Urothelium cell line (cell line): ENCODE measurements at regions not wholly inside any gene's neighbourhood (a gene's known extent, or its start where the extent isn't known, plus 50 kb on each side); places are given as distances from the start of the nearest gene placed in this dataset.

ENCODE experiments used
- DNase-seq: peaks from one replicate; pipeline ENCODE4 v3.0.0; 2011; ENCODE audit warnings: low spot score, mixed read lengths
- FAIRE-seq: peaks from 2 replicates; lab custom pipeline; 2011; peaks lifted over from hg19 to GRCh38; lab: Jason Lieb, UNC

DNA sequence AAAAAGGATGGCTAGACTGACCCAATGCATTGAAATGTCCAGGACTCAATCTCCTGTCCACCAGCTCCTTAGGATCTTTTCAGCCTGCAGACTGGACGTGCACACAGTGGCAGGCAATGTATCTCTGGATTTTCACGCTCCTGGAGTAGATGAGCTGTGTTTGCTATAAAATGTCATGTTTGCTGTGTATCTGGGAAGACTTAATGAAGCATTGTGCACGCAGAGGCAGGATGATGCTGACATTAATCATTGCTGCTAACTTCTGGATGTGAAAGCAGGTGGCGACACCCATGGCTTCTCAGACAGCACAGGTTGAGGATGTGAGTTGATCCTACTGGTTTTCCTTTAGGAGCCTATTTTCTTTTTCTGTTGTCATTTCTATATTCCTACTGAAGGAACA lies 133.1 kb upstream of the PCSK2 start:
- DNase-seq (no peak), FAIRE-seq (peak; percentile 20)

DNA sequence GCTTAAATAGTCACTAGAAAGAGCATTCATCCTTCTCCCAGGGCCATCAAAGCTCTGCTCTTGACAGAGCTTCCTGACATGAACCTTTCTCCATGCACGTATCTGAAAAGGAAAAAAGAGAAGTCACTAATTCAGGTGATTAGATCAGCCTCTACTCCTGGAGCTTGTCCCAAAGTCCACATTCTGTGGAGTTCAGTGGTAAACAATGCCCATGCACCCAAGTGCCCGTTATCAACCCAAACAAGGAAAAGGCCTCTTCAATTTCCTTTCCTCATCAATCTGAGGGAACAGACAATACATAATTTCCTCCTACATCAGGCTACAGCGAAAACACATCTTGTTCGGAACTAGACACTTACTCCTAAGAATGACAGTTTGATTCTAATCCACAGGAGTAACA lies 129.2 kb upstream of the PCSK2 start:
- FAIRE-seq, result no peak

DNA sequence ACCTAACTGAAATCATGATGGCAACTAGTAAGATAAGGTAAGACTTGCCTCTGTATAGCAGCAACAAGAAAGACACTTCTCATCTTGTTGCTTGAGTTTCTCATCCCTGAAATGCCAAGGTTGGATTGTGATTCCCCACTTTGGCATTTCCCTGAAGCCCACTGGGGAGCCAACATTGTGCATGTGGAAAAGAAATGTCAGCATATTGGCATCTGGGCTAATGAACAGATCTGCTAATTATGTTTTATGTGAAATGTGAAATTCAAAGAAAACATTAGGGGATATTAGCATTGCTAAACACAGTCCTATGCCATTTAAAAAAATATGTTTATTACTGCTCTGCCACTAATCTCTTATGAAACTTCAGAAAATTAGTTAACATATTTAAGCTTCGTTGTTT lies 126.3 kb upstream of the PCSK2 start:
- DNase-seq, result no peak
- FAIRE-seq, result no peak

More for the DNA sequence above, 129.2 kb upstream of the PCSK2 start:
- DNase-seq, result no peak

DNA sequence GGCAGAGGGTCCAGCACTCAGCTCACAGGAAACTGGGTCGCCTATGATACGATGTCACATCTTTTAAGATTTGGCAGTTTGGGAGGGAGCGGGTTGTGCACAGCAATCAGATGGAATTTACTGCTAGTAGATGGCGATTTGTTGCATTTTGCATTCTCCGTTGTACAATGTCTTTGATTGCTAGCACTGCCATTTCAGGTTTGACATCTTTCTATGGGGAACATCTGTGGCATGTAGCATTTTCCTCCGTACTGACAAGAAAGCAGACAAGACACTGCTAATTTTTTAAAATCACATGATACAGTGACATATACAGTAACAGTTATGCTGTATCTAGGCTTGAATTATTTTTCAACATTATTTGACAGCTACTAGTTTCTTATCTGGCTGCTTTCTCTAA lies 119.7 kb upstream of the PCSK2 start:
- FAIRE-seq (no peak), DNase-seq (no peak)

DNA sequence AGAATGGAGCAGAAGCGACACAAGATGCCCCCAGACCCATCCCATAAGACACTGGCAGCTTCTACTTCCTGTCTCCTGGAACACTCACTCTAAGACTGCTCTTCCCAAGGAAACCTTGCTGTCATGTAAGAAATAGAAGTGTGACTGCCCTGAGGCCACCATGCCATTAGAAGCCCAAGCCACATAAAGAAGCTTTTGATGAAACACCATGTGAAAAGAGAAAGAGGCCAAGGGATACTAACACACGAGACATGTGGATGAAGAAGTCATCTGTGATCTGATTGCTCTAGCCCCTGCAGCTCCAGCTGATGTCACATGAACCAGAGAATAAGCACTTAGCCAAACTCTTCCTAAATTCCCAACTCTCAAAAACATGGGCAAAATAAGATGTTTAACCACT lies 117.9 kb upstream of the PCSK2 start:
- DNase-seq (no peak), FAIRE-seq (no peak)

DNA sequence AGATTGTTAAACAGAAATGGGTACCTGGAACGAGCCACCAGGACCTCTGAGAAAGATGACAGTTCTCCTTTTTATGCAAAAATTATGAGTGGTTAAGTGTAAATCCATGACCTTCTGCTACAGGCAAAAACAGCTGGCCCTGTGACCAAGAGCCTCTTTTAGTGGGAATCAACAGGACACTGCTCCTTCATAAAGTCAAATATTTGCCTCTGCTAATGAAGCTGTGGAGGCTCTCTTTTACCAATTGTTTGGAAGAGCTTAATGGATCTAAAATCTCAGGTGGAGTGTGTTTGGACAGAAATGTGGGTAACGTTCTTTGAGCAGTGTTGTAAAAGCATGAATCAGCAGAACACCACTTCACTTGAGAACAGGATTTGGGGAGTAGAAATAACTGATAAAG lies 117.5 kb upstream of the PCSK2 start:
- no peak for DNase-seq
- FAIRE-seq, result no peak

DNA sequence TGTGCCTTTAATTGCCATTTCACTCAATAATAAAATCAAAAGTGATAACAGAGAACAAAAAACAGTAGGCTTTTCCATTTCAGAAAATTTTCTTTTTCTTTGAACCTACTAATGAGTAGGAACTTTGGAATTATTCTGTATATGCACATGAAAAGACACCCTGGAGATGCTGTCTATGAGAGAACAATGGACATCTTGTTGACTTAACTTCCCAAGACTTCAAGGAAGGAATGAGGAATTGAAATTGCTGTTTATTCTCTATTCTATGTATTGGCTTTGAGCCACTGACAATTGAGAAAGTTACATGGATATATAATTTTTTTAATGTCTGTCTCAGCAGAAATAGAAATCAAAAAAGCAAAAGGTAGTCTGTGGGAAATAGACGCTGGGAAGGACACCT lies 98.6 kb upstream of the PCSK2 start:
- FAIRE-seq (no peak), DNase-seq (no peak)

DNA sequence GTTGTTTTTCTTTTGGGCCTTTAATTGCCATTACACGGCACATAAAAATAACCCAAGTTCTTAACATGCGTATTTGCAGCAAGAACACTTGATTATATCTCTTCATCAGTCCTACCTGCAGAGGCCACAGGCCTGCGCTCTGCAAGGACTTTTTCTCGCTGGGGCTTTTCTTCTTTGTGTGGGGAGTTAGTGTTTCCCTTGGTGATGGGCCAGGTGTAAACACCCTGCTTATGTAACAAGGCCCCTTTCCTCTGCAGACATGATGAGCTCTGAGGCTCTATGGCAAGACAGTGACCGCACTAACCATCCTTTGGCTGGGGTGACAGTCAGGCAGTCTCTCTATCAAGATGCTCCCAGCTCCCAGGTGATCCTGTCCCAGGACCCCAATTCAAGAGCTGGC lies 97.8 kb upstream of the PCSK2 start:
- FAIRE-seq (no peak), DNase-seq (no peak)

DNA sequence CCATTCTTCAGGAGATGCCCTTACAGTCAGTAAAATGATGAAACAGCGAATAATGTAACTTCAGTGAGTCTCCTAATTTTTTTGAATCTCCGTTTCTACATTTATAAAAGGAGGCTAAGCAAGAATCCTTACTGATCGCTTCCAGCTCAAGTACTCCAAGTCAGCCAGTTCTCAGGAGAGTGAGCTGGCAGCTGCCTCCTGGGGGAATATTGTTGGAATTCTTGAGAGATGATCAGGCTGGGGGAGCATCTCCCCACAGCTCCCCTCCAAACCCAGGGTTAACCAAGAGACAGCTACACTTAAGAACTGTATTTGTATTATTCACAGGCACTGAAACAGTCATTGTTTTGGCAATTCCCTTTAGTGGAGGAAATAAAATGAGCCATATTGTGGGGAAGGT lies 89.1 kb upstream of the PCSK2 start:
- FAIRE-seq (no peak), DNase-seq (no peak)

DNA sequence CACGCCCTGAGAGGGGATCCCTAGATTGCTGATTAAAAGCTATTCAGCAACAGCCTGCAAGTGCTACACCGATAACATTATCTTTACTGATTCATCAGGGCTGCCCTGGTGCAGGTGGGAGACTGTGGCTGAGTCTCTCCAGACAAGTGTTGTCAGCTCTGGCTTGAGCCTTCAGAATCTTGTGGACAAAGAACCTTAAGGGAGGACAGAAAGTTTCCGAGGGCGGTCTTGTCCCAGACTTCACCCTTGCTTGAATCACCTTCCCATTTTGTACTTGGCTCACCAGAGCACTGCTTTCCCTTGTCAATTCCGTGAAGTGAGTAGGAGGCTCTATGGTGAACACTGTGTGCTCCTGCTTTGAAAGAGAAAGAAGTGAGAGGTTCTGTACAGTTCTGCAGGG lies 88.6 kb upstream of the PCSK2 start:
- no peak for FAIRE-seq

DNA sequence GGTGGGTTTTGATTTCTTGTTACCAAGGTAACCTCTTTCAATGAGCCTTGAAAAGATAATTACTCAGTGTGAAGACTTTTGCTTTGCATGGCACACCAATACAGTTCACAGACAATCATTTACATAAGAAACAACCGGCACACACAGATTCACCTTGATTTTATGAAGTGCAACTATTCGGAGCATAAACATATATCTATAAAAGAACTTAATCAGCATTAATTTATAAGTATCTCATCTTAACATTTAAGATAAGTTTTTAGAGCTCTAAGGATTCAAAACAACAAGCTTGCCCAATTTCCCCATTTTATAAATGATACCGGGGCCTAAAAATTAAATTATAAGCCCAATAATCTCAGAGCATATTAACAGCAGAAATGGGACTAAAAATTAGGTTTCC lies 85.9 kb upstream of the PCSK2 start:
- DNase-seq, result no peak
- FAIRE-seq, result no peak

More for the DNA sequence above, 88.6 kb upstream of the PCSK2 start:
- DNase-seq, result no peak

DNA sequence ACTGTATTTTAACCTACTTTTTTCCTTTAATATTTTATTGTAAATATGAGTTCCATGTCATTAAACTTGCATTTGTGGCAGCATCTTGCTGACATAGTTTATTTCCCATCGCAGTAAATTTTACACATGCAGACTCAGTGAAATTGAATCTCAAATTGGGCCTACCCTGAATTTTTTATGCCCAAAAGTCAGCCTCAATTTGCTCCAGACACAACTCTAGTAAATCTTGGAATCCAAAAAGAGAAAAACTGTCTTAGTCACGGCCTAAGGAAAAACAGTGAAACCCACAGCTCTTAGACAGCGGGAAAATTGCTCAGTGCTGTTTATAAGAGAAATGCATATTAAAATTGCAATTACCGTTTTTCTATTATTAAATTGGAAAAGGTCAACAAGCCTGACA lies 85.3 kb upstream of the PCSK2 start:
- FAIRE-seq (no peak), DNase-seq (no peak)

DNA sequence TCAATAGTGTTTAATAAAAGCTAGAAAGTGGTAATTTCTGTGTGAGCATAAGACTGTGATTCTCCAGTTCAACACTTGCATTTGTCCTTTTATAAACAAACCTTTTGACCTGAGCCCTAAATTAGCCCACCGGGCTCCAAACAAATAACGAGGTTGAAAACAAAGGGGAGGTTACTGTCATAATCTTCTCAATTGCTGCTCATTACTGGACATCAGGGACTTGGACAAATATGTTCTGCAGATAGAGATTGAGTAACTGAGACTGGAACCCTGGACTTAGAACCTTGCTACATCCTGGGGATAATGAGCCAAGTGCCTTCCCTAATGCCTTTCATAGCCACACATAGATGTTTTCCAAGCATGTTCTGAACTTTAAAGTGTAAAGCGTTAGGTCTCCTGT lies 84.2 kb upstream of the PCSK2 start:
- FAIRE-seq (no peak), DNase-seq (no peak)

DNA sequence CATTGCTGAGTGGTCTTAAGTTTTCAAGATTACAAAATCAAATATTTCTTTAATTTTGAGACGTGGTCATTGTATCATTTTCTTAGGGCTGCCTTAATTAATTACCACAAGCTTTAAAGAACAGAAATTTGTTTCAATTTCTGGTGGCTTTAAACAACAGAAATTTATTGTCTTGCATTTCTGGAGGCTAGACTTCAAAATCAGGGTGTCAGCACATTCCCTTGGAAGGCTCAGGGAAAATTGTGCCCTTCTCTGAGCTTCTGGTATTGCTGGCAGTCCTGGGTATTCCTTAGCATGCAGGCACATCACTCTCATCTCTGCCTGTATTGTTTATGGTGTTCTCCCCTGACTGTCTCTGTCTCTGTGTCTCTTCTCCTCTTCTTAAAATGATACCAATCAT lies 76.0 kb upstream of the PCSK2 start:
- DNase-seq, result no peak
- FAIRE-seq, result no peak

DNA sequence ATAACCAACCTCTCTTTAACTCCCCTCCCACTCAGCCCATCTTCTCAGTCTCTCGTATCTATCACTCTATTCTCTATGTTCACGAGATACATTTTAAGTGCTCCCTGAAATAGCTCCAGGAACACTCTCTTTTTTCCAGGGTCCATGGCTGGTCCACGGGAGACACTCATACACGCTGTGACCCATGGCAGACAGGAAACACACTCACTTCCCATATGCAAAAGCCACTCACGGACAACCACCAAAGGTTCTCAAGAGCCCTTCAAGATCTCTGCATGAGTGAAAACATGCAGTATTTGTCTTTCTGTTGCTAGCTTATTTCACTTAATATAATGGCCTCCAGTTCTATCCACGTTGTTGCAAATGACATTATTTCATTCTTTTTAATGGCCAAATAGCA lies 71.4 kb upstream of the PCSK2 start:
- FAIRE-seq, result no peak
- DNase-seq, result no peak

DNA sequence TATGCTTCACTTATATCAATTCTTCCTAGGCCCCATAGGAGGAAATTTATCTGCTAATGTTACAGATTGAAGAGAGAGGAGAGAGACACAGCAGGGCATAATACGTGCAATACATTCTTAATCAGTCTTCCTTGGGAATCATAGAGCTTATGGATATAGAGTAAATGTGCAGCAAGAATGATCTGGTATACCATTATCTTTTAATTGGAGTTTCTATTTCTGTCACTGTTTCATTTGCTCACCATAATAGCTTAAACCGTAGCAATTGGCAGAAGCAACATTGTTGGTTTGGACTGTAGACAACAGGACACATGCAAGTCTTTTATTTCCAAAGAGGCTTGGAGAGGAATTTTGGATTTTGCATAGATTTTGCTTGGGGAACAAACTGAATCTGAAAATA lies 68.1 kb upstream of the PCSK2 start:
- FAIRE-seq, result no peak
- DNase-seq, result no peak

DNA sequence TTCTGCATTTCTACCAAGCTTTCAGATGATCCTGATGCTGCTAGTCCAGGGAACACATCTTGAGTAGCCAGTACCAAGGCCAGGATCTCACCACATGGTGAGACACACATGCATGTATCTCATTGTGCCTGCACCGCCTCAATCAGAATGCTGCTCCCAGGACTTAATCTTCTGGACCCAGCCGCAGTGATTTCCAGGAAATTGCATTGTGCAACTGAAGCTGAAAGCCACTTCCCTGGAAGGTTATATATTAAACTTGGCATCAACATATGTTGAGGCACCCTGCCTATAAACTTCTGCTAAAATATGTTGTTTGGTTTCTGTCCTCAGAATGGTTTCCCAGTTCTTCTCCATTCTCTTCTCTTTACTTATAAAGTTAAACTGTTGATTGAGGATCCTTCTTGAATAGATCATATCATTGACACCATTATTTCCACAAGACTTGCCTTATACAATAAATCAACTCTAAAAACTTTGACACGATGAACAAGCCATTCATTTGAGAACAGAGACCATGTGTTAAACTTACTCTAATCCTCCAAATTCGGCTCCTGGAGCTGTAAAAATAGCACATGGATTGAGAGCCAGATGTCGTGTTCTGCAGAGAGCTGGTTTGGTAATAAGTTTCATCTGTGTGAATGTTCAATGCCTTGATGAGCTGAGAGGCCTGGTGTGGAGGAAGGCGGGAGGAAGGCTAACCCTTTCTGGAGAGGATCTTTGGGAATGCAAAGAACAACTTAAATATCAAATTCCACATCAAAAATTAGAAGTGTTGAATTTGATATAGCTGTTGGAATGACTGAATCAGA lies 65.0 kb upstream of the PCSK2 start:
- FAIRE-seq (no peak), DNase-seq (no peak)

DNA sequence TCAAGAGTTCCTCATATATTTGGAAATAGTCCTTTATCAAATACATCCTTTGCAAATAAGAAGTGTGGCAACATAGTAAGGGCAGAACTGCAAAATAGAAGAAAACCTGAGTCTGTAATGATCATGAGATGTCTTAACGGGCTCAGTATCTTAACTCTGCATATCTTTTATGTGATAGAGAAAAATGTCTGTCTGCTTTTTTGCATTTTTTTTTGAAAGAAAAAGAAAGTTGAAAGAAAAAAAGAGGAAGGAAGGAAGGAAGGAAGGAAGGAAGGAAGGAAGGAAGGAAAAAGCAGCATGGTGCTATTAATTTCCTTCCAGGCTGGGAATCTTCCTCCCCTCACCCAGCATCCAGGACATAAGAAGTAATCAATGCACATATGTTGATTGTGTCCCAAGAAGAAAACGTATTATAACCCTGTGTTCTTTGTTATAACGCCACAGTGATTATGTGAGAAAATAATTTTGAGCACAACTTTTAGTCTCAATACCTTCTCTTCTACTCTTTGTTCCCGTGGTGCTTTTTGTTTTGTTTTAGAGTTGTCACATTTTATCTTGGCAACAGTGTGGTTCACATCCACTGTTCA lies 58.7 kb upstream of the PCSK2 start:
- DNase-seq (no peak), FAIRE-seq (no peak)

DNA sequence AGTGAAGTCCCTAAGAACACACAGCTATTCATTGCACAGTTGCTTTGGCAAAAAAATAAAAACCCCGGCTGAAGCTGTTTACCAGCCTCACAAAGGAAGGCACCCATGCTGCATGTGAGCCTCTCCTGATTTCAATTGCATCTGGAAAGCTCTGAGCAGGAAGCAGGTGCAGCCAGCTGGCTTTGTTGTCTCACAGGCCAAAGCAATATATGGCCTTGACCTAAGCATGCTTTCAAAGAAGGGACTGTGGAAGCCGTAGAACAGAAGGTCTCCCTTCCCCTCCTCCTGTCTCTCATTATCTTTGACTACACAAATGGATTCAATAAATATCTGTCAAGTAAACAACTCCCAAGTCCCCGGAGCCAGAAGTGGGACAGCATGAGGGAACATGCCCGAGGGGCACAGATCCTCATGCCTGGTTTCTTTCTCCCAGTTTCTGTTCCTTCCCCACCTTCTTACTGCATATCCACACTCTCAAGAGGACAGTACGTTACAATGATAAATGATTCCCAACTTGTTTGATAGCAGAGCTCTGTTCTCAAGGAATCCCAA lies 57.2 kb upstream of the PCSK2 start:
- FAIRE-seq, result no peak

DNA sequence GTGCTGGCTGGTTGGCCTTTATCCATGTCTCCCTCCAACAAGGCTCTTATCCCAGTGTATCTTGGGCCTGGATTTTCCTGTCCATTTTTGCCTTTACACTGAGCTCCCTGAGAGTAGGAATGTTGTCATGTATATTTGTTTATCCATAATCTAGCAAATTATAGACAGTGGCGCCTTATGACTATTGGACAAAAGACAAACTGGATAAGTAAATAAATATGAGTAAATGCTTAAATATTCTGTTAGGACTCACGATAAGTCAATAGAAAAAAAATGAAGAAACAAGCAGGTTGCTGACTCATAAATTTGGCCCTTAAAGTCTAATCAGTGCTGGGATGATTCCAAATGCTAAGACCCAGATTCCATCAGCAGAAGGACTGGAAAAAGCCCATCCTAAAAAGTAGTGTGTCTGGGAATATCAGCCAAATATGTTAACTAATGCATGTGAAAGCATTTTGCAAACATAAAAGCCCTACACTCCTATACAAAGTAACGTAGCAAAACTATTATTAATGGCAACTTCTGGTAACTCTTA lies 55.0 kb upstream of the PCSK2 start:
- FAIRE-seq (no peak), DNase-seq (no peak)

More for the DNA sequence above, 57.2 kb upstream of the PCSK2 start:
- no peak for DNase-seq

DNA sequence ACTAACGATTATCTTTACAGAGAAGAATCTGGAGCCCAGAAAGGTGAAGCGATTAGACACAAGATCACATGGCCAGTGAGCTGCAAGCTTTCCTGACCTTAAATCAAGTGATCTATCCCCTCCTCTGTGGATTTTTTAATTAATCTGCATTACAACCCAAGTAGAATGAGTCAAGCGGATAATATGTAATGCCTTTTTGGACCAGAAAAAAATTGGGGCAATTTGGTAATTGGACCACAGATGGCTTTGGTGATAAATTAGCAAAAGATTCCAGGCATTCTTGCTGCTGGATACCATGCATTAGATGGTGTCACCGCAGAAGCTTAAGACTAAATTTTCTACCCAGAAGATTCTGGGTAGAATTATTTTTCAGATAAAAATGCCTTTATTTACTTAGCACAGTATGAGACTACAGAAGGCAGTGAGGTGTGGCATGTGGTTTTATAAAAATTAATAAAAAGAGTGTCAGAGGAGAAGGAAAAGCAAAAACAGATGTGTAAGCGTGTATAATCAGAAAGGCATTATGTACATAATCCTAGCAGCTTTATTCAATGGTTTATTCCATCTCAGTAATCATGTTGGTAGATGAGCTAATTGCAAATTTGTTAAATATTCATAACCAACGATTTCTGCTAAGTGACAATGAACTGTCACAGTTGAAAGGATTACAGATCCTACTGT lies 53.9 kb upstream of the PCSK2 start:
- FAIRE-seq (no peak), DNase-seq (no peak)
